ENCODE measurements at regions not wholly inside any gene's neighbourhood (a gene's known extent, or its start where the extent isn't known, plus 50 kb on each side); places are given as distances from the start of the nearest gene placed in this dataset.

- TF ChIP-seq MYC (IDR thresholded peaks at IDR 0.05; ENCODE audit: insufficient read depth, insufficient read length, insufficient replicate concordance, low read length, severe bottlenecking): no peak
- no peak for TF ChIP-seq CBX3 (IDR thresholded peaks at IDR 0.05; ENCODE audit: borderline replicate concordance, low read depth)
- TF ChIP-seq CHD2 (IDR thresholded peaks at IDR 0.05; ENCODE audit: borderline replicate concordance, low read depth, low read length): no peak
- no peak for TF ChIP-seq BHLHE40 (IDR thresholded peaks at IDR 0.05; ENCODE audit: borderline replicate concordance in 1 of 2, low read depth in 2 of 2, low read length in 1 of 2)
Measured at GRCh38 chr3:21297304-21297703, 453.7 kb downstream of the ZNF385D start (continued).

- H3K36me3 ChIP-seq (ENCODE audit: control insufficient read depth in 2 of 2, insufficient read depth in 2 of 2, low read length in 1 of 2): no peaks in the 10 kb centered on the region
- H3K4me3 ChIP-seq: no peak overlapping the region
- H2AFZ ChIP-seq (ENCODE audit: control insufficient read depth, low read depth, low read length): no peak overlapping the region
- no peak overlapping the region for H3K4me2 ChIP-seq (ENCODE audit: control insufficient read depth, insufficient read depth)
- H3K27me3 ChIP-seq (replicated peaks in 1 of 2; ENCODE audit: control insufficient read depth in 2 of 2, insufficient read depth in 2 of 2, low read length in 1 of 2): no peaks in the 10 kb centered on the region
- DNase-seq (ENCODE audit: low read depth, low spot score): no peak
- H3K9ac ChIP-seq (ENCODE audit: control insufficient read depth, insufficient read depth, low read length): no peak overlapping the region
- H3K4me1 ChIP-seq (ENCODE audit: control insufficient read depth, insufficient read depth, low read length): no peaks in the 10 kb centered on the region
- intact Hi-C loops (cut with micrococcal nuclease; ENCODE audit: unreplicated experiment) (no loop called here), in situ Hi-C loops (cut with MboI) (no loop called here)
- ChIA-PET RAD21 (ENCODE audit: unreplicated experiment) (no interaction called here), CTCF (interaction anchor here (0.7 kb wide), 1 partner anchor 367 kb away, joined by 3 read pairs; no protein-coding TSS in a partner anchor), SMC1A (ENCODE audit: uncharacterized antibody, unreplicated experiment) (interaction anchor here (1.5 to 2.4 kb wide), 2 partner anchors 12 to 190 kb away, joined by 3 to 6 read pairs; no protein-coding TSS in a partner anchor), POLR2A (no interaction called here)
- ATAC-seq: no peak
- no peak for FAIRE-seq
- no TSS peak for BruUV-seq (replicated peaks)
- no peak overlapping the region for H3K27ac ChIP-seq (ENCODE audit: control insufficient read depth, insufficient read depth)
- no peak for TF ChIP-seq PML (IDR thresholded peaks at IDR 0.05; ENCODE audit: low read length)
- TF ChIP-seq MTA2 (IDR thresholded peaks at IDR 0.05; ENCODE audit: low read depth): no peak
- H3K79me2 ChIP-seq (ENCODE audit: control insufficient read depth, insufficient read depth, low read length): no peaks in the 10 kb centered on the region
- H3K9me3 ChIP-seq (replicated peaks; ENCODE audit: control insufficient read depth, insufficient read depth, low read length): no peaks in the 10 kb centered on the region
- no peaks in the 10 kb centered on the region for H4K20me1 ChIP-seq (ENCODE audit: control insufficient read depth, insufficient read depth)
Measured at GRCh38 chr3:21294768-21295167, 456.2 kb downstream of the ZNF385D start.

- POLR2A ChIA-PET: no interaction called here
- SMC1A ChIA-PET (ENCODE audit: uncharacterized antibody, unreplicated experiment): interaction anchor here (0.8 to 2.4 kb wide), 6 partner anchors 11 to 383 kb away, joined by 3 to 6 read pairs (median 3); no protein-coding TSS in a partner anchor
- Histone ChIP-seq H3K9me3 (replicated peaks; ENCODE audit: control insufficient read depth, insufficient read depth, low read length) (no peaks in the 10 kb centered on the region), H3K27ac (ENCODE audit: control insufficient read depth, insufficient read depth) (no peak overlapping the region), H3K36me3 (ENCODE audit: control insufficient read depth in 2 of 2, insufficient read depth in 2 of 2, low read length in 1 of 2) (no peaks in the 10 kb centered on the region), H3K27me3 (replicated peaks in 1 of 2; ENCODE audit: control insufficient read depth in 2 of 2, insufficient read depth in 2 of 2, low read length in 1 of 2) (no peaks in the 10 kb centered on the region), H3K79me2 (ENCODE audit: control insufficient read depth, insufficient read depth, low read length) (no peaks in the 10 kb centered on the region), H3K4me1 (ENCODE audit: control insufficient read depth, insufficient read depth, low read length) (no peaks in the 10 kb centered on the region), H3K9ac (ENCODE audit: control insufficient read depth, insufficient read depth, low read length) (no peak overlapping the region), H3K4me3 (no peak overlapping the region), H3K4me2 (ENCODE audit: control insufficient read depth, insufficient read depth) (no peak overlapping the region), H4K20me1 (ENCODE audit: control insufficient read depth, insufficient read depth) (no peaks in the 10 kb centered on the region), H2AFZ (ENCODE audit: control insufficient read depth, low read depth, low read length) (no peak overlapping the region)
- no peak for ATAC-seq
- no peak for FAIRE-seq
- WGBS (ENCODE audit: insufficient coverage, insufficient replicate concordance, low lambda C conversion rate, missing lambda C conversion rate): 6% methylated on average over 2 of the region's 2 CpGs
- intact Hi-C loops (cut with micrococcal nuclease; ENCODE audit: unreplicated experiment): no loop called here
- no TSS peak for BruUV-seq (replicated peaks)
- no peak for DNase-seq (ENCODE audit: low read depth, low spot score)
- CTCF ChIA-PET: interaction anchor here (0.8 to 1.4 kb wide), 2 partner anchors 37 to 188 kb away, joined by 3 read pairs; no protein-coding TSS in a partner anchor
- in situ Hi-C loops (cut with MboI): no loop called here
- RAD21 ChIA-PET (ENCODE audit: unreplicated experiment): interaction anchor here (1.6 kb wide), 1 partner anchor 189 kb away, joined by 5 read pairs; no protein-coding TSS in a partner anchor
- TF ChIP-seq ZBTB40 (IDR thresholded peaks at IDR 0.05; ENCODE audit: borderline replicate concordance) (no peak), ZNF384 (IDR thresholded peaks at IDR 0.05; ENCODE audit: borderline replicate concordance, low read depth, low read length) (no peak), USF2 (IDR thresholded peaks at IDR 0.05; ENCODE audit: borderline replicate concordance, low read depth, low read length) (no peak), YBX1 (IDR thresholded peaks at IDR 0.05) (no peak), JUNB (IDR thresholded peaks at IDR 0.05) (no peak)
Measured at GRCh38 chr3:21292971-21293370, 458.0 kb downstream of the ZNF385D start.
